GM12874 (cell line): ENCODE measurements at regions not wholly inside any gene's neighbourhood (a gene's known extent, or its start where the extent isn't known, plus 50 kb on each side); places are given as distances from the start of the nearest gene placed in this dataset.

Source experiments
- TF ChIP-seq, protein P1 (sequence below): IDR thresholded peaks from 2 replicates; pipeline ENCODE4 v1.5.1; 2011; ENCODE audit warnings: low read depth, mild to moderate bottlenecking, control low read depth, low read length, moderate library complexity; ENCODE audit not compliant: insufficient read depth

- TF ChIP-seq, protein P1, sequence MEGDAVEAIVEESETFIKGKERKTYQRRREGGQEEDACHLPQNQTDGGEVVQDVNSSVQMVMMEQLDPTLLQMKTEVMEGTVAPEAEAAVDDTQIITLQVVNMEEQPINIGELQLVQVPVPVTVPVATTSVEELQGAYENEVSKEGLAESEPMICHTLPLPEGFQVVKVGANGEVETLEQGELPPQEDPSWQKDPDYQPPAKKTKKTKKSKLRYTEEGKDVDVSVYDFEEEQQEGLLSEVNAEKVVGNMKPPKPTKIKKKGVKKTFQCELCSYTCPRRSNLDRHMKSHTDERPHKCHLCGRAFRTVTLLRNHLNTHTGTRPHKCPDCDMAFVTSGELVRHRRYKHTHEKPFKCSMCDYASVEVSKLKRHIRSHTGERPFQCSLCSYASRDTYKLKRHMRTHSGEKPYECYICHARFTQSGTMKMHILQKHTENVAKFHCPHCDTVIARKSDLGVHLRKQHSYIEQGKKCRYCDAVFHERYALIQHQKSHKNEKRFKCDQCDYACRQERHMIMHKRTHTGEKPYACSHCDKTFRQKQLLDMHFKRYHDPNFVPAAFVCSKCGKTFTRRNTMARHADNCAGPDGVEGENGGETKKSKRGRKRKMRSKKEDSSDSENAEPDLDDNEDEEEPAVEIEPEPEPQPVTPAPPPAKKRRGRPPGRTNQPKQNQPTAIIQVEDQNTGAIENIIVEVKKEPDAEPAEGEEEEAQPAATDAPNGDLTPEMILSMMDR: no peak
Measured at GRCh38 chr21:43302769-43303168, 124.2 kb downstream of the SIK1 start.

GRCh38 chr21:43302062-43302700 is 124.8 kb downstream of the SIK1 start:
- TF ChIP-seq, protein P1: no peak

- TF ChIP-seq, protein P1: no peak
Measured at GRCh38 chr21:43301409-43302061, 125.4 kb downstream of the SIK1 start.

DNA sequence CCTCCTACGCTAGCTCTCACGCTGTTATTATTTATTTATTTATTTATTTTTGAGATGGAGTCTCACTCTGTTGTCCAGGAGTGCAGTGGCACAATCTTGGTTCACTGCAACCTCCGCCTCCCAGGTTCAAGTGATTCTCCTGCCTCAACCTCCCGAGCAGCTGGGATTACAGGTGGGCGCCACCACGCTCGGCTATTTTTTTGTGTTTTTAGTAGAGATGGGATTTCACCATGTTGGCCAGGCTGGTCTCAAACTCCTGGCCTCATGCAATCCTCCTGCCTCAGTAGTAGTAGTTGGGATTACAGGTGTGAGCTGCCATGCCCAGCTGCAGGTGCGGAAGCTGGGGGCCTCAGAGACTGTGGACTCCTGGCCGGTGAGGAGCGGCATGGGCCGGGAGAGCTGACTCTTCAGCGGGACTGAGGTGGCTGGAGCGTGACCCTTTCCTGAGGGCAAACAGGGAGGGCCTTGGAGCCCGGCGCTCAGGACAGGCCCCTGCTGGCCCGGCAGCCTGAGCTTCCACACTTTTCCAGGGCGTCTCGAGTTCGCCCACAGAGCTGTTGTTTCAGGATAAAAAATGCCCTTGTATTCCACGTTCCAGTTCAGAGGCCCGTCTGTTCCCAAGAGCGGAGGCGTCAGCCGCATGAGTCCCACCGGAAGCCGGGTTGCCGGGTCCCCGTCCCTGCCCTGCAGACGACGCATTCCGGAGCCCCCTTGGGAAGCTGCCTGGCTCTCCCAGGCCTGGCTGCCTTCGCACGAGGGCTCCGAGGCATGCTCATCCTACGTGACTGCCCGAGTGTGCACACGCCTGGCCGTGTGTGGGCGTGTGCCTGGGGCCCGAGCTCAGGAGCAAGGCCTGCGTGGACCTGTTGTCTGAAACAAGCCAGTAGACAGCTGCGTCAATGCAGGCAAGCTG is 126.2 kb downstream of the SIK1 start:
- TF ChIP-seq, protein P1: no peak

DNA sequence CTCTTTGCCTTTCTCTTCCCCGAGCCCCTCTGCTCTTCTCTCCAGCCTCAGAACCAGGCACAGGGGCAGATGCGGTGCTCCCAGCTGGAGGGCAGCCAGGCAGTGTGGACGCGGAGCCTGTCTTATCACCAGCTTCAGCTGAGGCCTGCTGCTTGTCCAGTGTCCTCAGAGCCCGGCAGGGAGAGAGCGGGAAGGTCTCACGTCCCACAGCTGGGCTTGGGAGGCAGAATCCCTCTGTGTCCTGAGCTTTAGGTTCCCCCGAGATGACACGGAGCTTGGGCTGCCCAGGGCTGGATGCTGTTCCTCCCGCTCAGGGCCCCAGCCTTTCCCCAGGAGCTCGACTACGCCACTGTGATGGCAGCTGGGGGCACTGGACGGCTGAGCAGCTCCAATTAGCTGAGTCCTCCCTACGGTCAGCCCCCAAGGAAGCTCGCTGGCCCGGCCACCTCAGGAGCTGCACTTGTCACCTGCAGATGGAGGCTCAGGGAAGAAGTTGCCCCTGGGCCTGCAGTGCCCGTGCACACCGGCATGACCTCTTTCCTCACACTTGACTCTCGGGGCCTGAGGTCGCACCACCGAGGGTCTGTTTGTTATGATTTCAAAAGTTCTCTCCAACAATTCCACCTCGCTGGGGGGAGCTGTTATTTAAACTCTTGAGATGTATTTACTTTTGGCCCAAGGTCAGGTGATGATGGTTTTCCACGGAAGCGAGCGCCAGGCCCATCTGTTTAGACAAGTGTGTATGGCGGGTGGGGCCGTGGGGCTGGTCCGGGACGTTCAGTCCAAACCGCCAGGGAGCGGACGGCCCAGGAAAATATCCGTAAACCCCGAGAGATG is 127.3 kb downstream of the SIK1 start:
- TF ChIP-seq, protein P1: no peak

- TF ChIP-seq, protein P1: no peak
Measured at GRCh38 chr21:43298546-43299440, 128.1 kb downstream of the SIK1 start.
